ENCODE measurements at regions not wholly inside any gene's neighbourhood (a gene's known extent, or its start where the extent isn't known, plus 50 kb on each side); places are given as distances from the start of the nearest gene placed in this dataset.
A peak's percentile ranks its signal among the peaks of the same experiment; 100 is the strongest.

DNA sequence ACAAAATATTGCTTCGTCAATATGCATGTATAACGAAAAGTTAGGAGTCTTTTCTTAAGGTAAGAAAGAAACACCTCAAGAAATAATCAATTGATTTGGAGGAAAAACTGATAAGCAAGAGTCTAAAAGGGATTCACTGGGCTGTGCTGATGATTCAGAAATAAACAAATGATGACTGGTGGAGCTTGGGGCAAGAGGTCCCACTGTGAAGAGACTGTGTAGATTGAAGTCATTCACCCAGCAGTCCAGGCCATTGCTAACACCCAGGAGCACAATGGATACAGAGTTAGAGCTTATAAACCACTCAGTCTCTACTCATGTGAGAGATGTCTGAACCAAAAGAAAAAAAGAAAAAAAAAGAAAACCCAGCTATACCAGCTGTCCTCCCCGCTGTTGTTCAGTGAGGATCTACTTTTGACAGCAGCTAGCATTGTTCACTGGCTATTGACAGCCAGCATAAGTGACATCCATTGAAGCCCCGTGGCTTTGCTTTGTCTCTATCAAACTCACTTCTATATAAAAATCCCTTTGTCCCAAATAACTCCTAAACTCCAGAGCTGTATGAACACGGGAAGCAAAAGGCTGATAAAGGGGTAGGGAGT, 255.5 kb downstream of the KCTD12 start:
- H3K4me1 ChIP-seq, result peaks cover 0 to 6% (median under 1%) of the 10 kb centered on the region in 4 donors
- WGBS, 2 donors, result 63 to 69% methylated on average over 5 of the region's 5 CpGs
- no peak for TF ChIP-seq POLR2A (IDR thresholded peaks at IDR 0.05)
- no peak for TF ChIP-seq EP300 (IDR thresholded peaks at IDR 0.05)
- TF ChIP-seq, protein P1, sequence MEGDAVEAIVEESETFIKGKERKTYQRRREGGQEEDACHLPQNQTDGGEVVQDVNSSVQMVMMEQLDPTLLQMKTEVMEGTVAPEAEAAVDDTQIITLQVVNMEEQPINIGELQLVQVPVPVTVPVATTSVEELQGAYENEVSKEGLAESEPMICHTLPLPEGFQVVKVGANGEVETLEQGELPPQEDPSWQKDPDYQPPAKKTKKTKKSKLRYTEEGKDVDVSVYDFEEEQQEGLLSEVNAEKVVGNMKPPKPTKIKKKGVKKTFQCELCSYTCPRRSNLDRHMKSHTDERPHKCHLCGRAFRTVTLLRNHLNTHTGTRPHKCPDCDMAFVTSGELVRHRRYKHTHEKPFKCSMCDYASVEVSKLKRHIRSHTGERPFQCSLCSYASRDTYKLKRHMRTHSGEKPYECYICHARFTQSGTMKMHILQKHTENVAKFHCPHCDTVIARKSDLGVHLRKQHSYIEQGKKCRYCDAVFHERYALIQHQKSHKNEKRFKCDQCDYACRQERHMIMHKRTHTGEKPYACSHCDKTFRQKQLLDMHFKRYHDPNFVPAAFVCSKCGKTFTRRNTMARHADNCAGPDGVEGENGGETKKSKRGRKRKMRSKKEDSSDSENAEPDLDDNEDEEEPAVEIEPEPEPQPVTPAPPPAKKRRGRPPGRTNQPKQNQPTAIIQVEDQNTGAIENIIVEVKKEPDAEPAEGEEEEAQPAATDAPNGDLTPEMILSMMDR (IDR thresholded peaks at IDR 0.05), result no peak
- no peaks in the 10 kb centered on the region for H3K27me3 ChIP-seq
- no peak overlapping the region for H3K27ac ChIP-seq
- DNase-seq (ENCODE audit: low spot score in 2 of 2), result no peak
- H3K9me3 ChIP-seq, result peaks cover 0 to 4% (median 0%) of the 10 kb centered on the region in 4 donors
- H3K4me3 ChIP-seq, result no peak overlapping the region
- H3K36me3 ChIP-seq, result no peaks in the 10 kb centered on the region

DNA sequence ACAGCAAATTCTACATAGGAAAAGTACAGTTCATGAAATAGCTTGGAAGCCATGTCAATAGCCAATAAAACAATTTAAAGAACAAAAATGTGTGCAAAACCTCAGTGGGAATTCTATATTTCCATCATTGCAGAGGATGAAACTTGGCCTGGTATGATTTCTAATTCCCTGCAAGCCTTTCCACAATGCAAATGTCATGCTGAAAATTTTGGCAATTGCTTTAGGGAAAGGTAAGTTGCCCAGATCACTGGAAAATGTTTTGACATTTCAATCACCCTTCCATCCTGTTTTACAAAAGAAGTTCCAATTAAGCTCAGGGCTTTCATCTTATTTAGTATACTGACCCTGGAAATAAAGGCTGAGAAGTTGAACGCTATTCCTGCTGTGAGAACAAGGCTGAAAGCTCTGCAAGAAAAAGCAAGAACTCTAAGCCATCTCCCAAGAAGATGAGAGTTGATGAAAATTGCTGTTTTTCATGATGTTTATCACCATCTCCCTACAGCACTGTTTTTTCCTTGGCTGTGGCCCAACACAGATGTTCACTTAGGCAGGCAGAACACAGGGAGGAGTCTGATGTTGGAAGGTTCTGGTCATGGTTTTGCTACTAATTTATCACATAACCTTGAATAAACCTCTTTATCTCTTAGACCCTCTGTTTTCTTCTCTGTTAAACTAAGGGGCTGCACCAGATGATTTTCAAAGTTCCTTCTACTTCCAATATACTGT, 263.7 kb downstream of the KCTD12 start:
- H3K36me3 ChIP-seq, result no peaks in the 10 kb centered on the region
- peak overlapping the region in 2 of 4 donors; percentile 26 to 40 for H3K27ac ChIP-seq
- TF ChIP-seq, protein P1 (IDR thresholded peaks at IDR 0.05), result no peak
- TF ChIP-seq EP300 (IDR thresholded peaks at IDR 0.05) (no peak), POLR2A (IDR thresholded peaks at IDR 0.05) (no peak)
- peak; percentile 36 to 59 for DNase-seq (ENCODE audit: low spot score in 2 of 2)
- peaks cover 0 to 14% (median 0%) of the 10 kb centered on the region in 4 donors for H3K4me1 ChIP-seq
- WGBS, 2 donors, result 42 to 65% methylated on average over 1 of the region's 1 CpG
- no peak overlapping the region for H3K4me3 ChIP-seq
- peaks cover 0 to 3% (median 0%) of the 10 kb centered on the region in 4 donors for H3K9me3 ChIP-seq
- H3K27me3 ChIP-seq, result no peaks in the 10 kb centered on the region

DNA sequence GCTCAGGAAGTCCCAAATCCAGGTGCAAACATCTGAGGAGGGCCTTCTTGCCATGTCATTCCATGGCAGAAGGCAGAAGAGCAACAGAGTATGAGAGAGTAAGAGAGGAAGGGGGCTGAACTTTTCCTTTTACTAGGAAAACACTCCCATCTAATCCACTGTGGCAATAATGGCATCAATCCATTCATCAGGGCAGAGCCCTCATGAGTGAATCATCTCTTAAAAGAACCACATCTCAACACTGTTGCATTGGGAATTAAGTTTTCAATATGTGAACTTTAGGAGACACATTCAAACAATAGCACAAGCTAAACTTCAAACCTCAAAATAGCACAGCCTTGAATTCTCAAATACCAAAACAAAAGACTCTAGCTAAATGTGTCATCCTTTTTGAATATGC, 264.5 kb downstream of the KCTD12 start:
- H3K27ac ChIP-seq, result peak overlapping the region in 1 of 4 donors; percentile 20
- H3K27me3 ChIP-seq, result no peaks in the 10 kb centered on the region
- H3K4me1 ChIP-seq, result peaks cover 0 to 14% (median 0%) of the 10 kb centered on the region in 4 donors
- TF ChIP-seq EP300 (IDR thresholded peaks at IDR 0.05) (no peak), POLR2A (IDR thresholded peaks at IDR 0.05) (no peak)
- TF ChIP-seq, protein P1 (IDR thresholded peaks at IDR 0.05), result no peak
- no peaks in the 10 kb centered on the region for H3K9me3 ChIP-seq
- DNase-seq (ENCODE audit: low spot score in 2 of 2), result no peak
- no peak overlapping the region for H3K4me3 ChIP-seq
- H3K36me3 ChIP-seq, result no peaks in the 10 kb centered on the region

DNA sequence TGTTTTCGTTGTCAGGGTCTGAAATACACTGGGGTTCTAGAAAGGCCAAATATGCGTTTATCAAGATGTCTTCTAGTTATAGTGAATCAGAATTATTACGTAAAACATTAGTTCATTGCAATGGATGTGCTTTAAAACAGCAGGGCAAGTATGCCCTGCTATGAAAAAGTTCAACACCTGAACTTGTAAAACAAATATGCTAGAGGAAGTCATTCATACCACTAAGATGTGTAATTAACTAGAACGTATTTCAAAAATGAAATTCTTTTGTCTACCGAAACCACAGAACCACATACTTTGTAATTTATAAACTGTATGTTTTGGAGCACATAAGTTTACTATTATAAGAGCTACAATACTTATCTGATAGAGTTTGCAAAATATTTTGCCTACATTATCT, 266.2 kb downstream of the KCTD12 start:
- Histone ChIP-seq H3K27me3 (no peaks in the 10 kb centered on the region), H3K9me3 (no peaks in the 10 kb centered on the region), H3K4me3 (no peak overlapping the region), H3K4me1 (peaks cover 0 to 14% (median 0%) of the 10 kb centered on the region in 4 donors), H3K36me3 (no peaks in the 10 kb centered on the region), H3K27ac (no peak overlapping the region)
- no peak for TF ChIP-seq POLR2A (IDR thresholded peaks at IDR 0.05)
- TF ChIP-seq, protein P1 (IDR thresholded peaks at IDR 0.05), result no peak
- TF ChIP-seq EP300 (IDR thresholded peaks at IDR 0.05), result no peak
- no peak for DNase-seq (ENCODE audit: low spot score in 2 of 2)
- 92 to 95% methylated on average over 5 of the region's 5 CpGs for WGBS, 2 donors

DNA sequence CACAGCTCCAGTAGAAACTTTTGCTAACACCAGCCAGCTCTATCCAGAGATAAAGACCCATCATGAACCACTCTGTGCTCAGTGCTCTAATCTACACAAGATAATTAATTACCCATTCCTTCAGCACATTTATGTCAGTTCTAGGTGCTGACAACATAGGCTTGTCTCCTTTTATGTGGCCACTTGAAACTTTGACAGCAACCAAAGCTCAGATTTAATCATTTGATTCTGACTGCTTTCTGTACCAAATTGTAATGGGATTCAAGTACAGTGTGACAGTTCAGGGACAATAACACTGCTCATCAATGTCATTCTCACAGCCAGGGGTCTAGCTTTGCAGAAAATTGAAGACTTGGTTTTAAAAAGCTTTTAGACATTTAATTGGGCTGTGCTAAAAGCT, 266.6 kb downstream of the KCTD12 start:
- H3K9me3 ChIP-seq, result no peaks in the 10 kb centered on the region
- TF ChIP-seq EP300 (IDR thresholded peaks at IDR 0.05), result no peak

More for the DNA sequence above, 266.6 kb downstream of the KCTD12 start:
- H3K4me3 ChIP-seq, result no peak overlapping the region
- no peaks in the 10 kb centered on the region for H3K36me3 ChIP-seq
- no peak overlapping the region for H3K27ac ChIP-seq
- DNase-seq (ENCODE audit: low spot score in 2 of 2), result no peak
- H3K27me3 ChIP-seq, result no peaks in the 10 kb centered on the region
- H3K4me1 ChIP-seq, result peaks cover 0 to 14% (median 0%) of the 10 kb centered on the region in 4 donors

Data from tibial nerve (tissue), 4 donors.